Hematopoietic multipotent progenitor cell treated with erythropoietin and hydrocortisone succinate and interleukin-3 and kit ligand, for 6 days (in vitro differentiated cells): ENCODE measurements at regions not wholly inside any gene's neighbourhood (a gene's known extent, or its start where the extent isn't known, plus 50 kb on each side); places are given as distances from the start of the nearest gene placed in this dataset.

Experiments
- DNase-seq: peaks from one replicate; pipeline ENCODE4 v3.0.0-alpha.2; 2015

GRCh38 chr1:87735750-87736149, 407.1 kb downstream of the LMO4 start:
- no peak for DNase-seq

- no peak for DNase-seq
Observed at GRCh38 chr1:87739141-87739540, 410.5 kb downstream of the LMO4 start.

- DNase-seq, result no peak
Observed at GRCh38 chr1:87739704-87740103, 411.0 kb downstream of the LMO4 start.

- no peak for DNase-seq
Observed at GRCh38 chr1:87743256-87743655, 414.6 kb downstream of the LMO4 start.

GRCh38 chr1:87744056-87744455, 415.4 kb downstream of the LMO4 start:
- no peak for DNase-seq

DNA sequence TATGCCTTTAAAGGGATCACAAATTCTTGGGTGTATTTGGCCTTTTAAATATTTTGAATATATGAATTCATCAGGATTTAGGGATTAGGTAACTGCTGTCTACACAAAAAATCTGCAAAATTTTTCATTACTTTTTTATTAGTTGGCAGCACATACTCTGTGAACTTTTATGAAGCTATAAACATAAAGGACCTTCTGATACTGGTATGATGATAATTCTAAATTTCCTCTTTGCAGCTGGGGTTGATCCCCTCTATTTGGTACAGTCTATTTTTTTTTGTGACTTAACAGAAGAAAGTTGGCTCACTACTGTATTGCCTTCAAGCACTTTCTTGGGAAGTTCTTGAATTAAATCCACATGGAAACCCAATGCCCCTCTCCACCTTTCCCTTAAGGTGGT, 416.1 kb downstream of the LMO4 start:
- DNase-seq, result no peak

DNA sequence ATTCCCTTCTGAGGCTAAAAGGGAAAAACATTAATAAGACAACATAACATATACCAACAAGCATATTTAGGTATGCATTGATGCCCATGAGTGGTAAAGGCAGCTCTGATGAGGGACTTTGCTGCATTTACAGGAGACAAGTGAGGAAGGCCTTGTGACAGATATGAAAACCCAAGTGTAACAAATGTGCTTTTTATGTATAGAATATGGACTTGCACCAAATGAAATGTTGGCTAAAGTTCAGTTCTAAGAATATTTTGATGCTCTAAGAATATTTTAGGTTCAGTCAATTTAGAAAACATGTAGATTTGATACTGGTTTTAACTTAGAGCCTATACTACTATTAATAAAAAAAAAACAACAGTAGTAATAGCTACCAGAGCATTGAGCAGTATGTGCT, 424.7 kb downstream of the LMO4 start:
- peak; percentile 10 for DNase-seq

GRCh38 chr1:87754139-87754538, 425.5 kb downstream of the LMO4 start:
- peak; percentile 92 for DNase-seq

DNA sequence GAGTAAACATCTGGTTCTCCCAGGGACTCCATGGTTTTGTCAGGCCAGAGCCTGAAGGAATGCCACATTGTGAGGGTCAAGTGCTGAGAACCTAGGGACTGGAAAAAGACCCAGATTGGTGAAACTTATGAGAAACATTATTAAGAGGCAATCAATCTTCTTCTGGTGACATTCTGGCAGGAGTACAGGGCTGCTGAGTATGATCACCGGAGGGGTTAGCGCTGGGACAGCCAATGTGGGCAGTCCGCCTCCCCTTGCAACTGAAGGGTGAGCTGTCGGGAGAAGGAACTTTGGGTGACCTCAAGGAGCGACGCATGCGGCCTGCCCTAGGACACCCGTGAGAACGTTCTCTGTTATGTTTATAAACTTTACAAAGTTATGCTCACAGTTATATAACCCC, 429.0 kb downstream of the LMO4 start:
- no peak for DNase-seq

GRCh38 chr1:87759421-87760087, 430.9 kb downstream of the LMO4 start:
- no peak for DNase-seq

- no peak for DNase-seq
Observed at GRCh38 chr1:87760155-87760554, 431.5 kb downstream of the LMO4 start.

GRCh38 chr1:87760654-87761053, 432.0 kb downstream of the LMO4 start:
- DNase-seq, result no peak

- DNase-seq, result no peak
Observed at GRCh38 chr1:87763483-87763882, 434.8 kb downstream of the LMO4 start.

DNA sequence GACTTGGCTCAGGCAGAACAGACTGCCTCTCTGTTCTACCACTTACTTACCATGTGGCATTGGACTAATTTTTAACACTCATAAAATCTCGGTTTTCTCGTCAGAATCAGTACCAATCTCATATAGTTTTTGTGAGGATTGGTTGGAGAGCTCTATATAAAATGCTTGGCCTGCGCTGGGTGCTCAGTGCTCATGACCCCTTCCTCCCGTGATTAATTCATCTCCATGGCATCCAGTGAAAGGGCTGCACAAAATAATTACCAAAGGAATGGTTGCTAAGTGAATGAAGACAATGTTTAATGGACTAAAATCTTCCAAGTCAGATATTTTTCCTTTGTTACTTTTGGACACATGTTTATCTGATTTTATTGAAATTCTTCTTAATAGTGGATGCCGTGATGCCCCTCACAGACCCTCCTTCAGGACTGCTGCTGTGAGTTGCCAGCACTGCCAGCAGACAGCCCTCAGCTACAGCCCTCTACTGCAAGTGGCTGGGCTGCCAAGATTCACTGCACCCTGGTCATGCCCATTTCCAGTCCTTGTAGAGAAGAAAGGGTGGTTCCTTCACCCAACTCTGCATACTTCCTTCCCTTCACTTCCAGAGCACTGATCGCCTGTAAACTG, 436.5 kb downstream of the LMO4 start:
- DNase-seq, result no peak

DNA sequence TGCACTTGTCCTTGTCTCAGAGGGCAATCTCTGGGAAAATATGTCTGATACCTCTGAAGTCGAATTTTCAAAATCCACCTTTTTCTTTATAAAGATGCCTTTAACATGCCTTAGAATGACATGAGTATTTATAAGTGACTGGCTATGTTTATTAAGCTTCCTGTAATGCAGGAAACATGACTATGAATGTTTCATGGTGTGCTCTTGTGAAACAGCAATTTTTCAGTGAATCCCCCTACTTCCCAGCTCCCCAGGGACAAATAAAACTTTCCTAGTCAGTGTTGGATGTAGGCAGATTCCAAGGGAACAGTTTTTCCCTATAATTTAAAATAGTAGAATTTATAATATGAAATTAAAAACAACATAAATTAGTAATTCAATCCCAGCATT, 437.0 kb downstream of the LMO4 start:
- DNase-seq, result no peak

DNA sequence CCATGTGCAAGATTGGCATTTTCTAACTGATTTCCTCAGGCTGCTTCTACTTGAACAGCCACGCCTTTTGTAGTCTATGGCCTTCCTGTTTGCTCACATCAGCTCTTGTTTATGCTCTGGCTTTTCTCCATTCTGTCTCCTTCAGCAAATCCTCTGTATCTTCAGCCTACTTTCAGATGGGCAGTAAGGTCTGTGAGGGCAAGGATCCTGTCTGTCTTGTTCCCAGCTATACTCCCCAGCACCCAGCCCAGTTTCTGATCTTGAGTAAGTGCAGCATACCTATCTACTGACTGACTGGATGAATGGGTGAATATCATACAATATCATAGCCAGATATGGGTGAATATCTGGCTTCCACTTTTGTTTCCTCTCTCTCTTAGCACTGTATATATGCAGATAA, 438.1 kb downstream of the LMO4 start:
- no peak for DNase-seq

GRCh38 chr1:87778896-87779295, 450.2 kb downstream of the LMO4 start:
- DNase-seq, result no peak

DNA sequence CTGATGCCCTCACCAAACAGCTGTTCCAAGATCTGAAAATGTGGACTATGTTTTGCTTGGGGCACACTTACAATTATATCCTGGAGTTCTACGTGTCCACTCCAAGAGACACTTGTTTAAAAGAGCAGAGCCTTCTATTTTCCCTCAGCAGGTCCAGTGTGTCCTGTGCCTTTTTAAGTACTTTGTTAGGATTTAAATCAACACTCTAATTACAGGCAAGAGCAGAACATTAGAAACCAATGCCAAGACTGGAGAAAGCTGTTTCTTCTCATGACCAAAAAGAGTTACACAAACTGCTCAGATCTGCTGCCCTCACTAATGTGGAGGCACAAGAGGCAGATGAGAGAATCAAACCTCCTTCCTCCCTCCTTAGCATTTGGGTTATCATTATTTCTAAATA, 452.9 kb downstream of the LMO4 start:
- no peak for DNase-seq

- DNase-seq, result no peak
Observed at GRCh38 chr1:87783315-87783714, 454.6 kb downstream of the LMO4 start.

GRCh38 chr1:87785386-87785785, 456.7 kb downstream of the LMO4 start:
- DNase-seq, result no peak

- no peak for DNase-seq
Observed at GRCh38 chr1:87786229-87786628, 457.5 kb downstream of the LMO4 start.

- DNase-seq, result peak; percentile 93
Observed at GRCh38 chr1:87786861-87787545, 458.3 kb downstream of the LMO4 start.

DNA sequence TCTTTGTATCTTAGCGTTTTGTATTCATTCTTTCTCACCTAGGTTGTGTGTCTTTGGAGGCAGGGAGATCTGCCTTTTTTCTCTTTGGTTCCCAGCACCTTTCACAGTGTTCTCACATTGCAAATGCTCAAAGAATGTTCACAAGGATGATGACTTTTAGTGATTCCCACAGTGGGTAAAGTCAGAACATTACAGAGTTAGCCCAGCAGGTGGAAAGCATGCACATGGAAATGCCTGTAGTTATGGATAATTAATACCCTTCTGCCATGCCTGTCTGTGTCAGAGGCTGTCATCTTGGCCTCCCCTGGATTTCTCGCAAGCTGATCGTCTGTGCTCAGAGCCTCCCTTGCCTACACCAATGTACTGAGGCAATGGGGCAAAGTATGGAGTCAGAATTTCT, 458.9 kb downstream of the LMO4 start:
- DNase-seq, result peak; percentile 27

DNA sequence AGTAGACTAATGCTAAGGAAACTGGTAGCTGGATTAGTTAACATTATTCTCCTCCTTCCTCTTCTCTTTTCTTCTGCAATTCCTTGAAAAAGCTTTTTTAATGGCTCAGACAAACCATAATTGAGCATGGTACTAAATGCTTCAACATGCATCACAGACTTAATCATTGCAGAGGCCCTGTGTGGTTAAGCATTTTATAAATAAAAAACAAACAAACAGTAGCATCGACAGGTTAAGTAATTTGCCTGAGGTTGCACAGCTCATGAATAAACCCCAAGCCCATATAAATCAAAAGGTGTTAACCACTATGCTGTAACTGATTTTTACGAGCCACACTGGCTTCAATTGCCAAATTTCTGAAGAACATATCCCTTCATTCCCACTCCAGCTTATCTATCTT, 462.1 kb downstream of the LMO4 start:
- no peak for DNase-seq
